IMR-90 (cell line): ENCODE measurements at regions not wholly inside any gene's neighbourhood (a gene's known extent, or its start where the extent isn't known, plus 50 kb on each side); places are given as distances from the start of the nearest gene placed in this dataset.

Source experiments
- ATAC-seq: fragments of 200-7000 bp; cut with Tn5 transposase; 2 replicates; pipeline ENCODE4 v1.9.1; 2020; ENCODE audit warnings: low read depth, mild to moderate bottlenecking, moderate library complexity
- BruUV-seq: library from RNA; stranded (reverse); fragments of 400-500 nt; replicated peaks from 2 replicates; lab custom pipeline; 2021; lab: Mats Ljungman, UMichigan
- CTCF ChIA-PET: fragments of 300-600 bp; formaldehyde crosslinking; extraction: SDS; loops from one replicate; lab custom pipeline; 2021; ENCODE audit warnings: antibody characterized with exemption; lab: Yijun Ruan, JAX
- POLR2A ChIA-PET: fragments of 300-600 bp; sonication (Branson Sonifier 250); formaldehyde crosslinking; loops from one replicate; lab custom pipeline; 2022; ENCODE audit warnings: antibody characterized with exemption; ENCODE audit not compliant: unreplicated experiment; lab: Charles Lee
- DNase-seq: peaks from one replicate; pipeline ENCODE4 v3.0.0; 2013
- H2AFZ ChIP-seq: replicated peaks from 2 replicates; pipeline ENCODE3; 2013; ENCODE audit warnings: low read length, mild to moderate bottlenecking; ENCODE audit not compliant: poor library complexity
- H2AK5ac ChIP-seq: 2 replicates; pipeline ENCODE4 v1.6.1; 2013; ENCODE audit warnings: low read depth, low read length, inconsistent platforms
- H2AK9ac ChIP-seq: replicated peaks from 2 replicates; pipeline ENCODE3; 2013; ENCODE audit warnings: mild to moderate bottlenecking, low read depth, low read length, moderate library complexity; ENCODE audit not compliant: poor library complexity
- H2BK120ac ChIP-seq: 2 replicates; pipeline ENCODE4 v1.6.1; 2013; ENCODE audit warnings: low read depth, low read length, inconsistent platforms
- H2BK15ac ChIP-seq: 3 replicates; pipeline ENCODE4 v1.6.1; 2013; ENCODE audit warnings: low read depth, low read length, inconsistent platforms
- H2BK20ac ChIP-seq: 2 replicates; pipeline ENCODE4 v1.6.1; 2013; ENCODE audit warnings: low read depth, mild to moderate bottlenecking, inconsistent platforms, low read length, moderate library complexity
- H2BK5ac ChIP-seq: 2 replicates; pipeline ENCODE4 v1.6.1; 2013; ENCODE audit warnings: mild to moderate bottlenecking, low read depth, low read length, inconsistent platforms; ENCODE audit not compliant: poor library complexity, severe bottlenecking
- H3K14ac ChIP-seq: replicated peaks from 2 replicates; pipeline ENCODE4 v1.6.1; 2013; ENCODE audit warnings: low read depth, low read length, inconsistent platforms
- H3K18ac ChIP-seq: 2 replicates; pipeline ENCODE4 v1.6.1; 2013; ENCODE audit warnings: low read depth, low read length, control low read depth
- H3K23ac ChIP-seq: 2 replicates; pipeline ENCODE4 v1.6.1; 2013; ENCODE audit warnings: low read depth, low read length, inconsistent platforms
- H3K27ac ChIP-seq: 2 replicates; pipeline ENCODE4 v1.5.1; 2013; ENCODE audit warnings: mild to moderate bottlenecking, control low read depth, low read length; ENCODE audit not compliant: insufficient read depth
- H3K27me3 ChIP-seq: 2 replicates; pipeline ENCODE4 v1.6.1; 2013; ENCODE audit warnings: low read length; ENCODE audit not compliant: control insufficient read depth, insufficient read depth
- H3K36me3 ChIP-seq: 2 replicates; pipeline ENCODE4 v1.6.1; 2013; ENCODE audit warnings: low read length, mixed read lengths; ENCODE audit not compliant: control insufficient read depth, insufficient read depth
- H3K4ac ChIP-seq: 2 replicates; pipeline ENCODE4 v1.6.1; 2013; ENCODE audit warnings: low read depth, low read length, inconsistent platforms
- H3K4me1 ChIP-seq: 2 replicates; pipeline ENCODE4 v1.6.1; 2013; ENCODE audit warnings: low read length, mixed read lengths; ENCODE audit not compliant: control insufficient read depth, insufficient read depth
- H3K4me2 ChIP-seq: 2 replicates; pipeline ENCODE4 v1.6.1; 2013; ENCODE audit warnings: low read depth, mild to moderate bottlenecking, control low read depth, low read length, moderate library complexity
- H3K4me3 ChIP-seq: 2 replicates; pipeline ENCODE4 v1.5.1; 2013; ENCODE audit warnings: low read depth, mild to moderate bottlenecking, control low read depth, low read length, moderate library complexity; ENCODE audit not compliant: insufficient read depth
- H3K56ac ChIP-seq: 2 replicates; pipeline ENCODE4 v1.6.1; 2013; ENCODE audit warnings: low read length, inconsistent platforms; ENCODE audit not compliant: insufficient read depth; ENCODE audit errors: extremely low read depth
- H3K79me1 ChIP-seq, 2 experiments: 2 replicates each; pipeline ENCODE4 v1.6.1; 2013; ENCODE audit warnings: low read length in 2 of 2, inconsistent platforms in 1 of 2, low read depth in 1 of 2
- H3K9ac ChIP-seq: 2 replicates; pipeline ENCODE4 v1.6.1; 2013; ENCODE audit warnings: low read depth, low read length, control low read depth
- H3K9me1 ChIP-seq: 2 replicates; pipeline ENCODE4 v1.6.1; 2013; ENCODE audit warnings: low read length, inconsistent platforms; ENCODE audit not compliant: insufficient read depth
- H3K9me3 ChIP-seq: 2 replicates; pipeline ENCODE4 v1.6.1; 2013; ENCODE audit warnings: low read length; ENCODE audit not compliant: control insufficient read depth, insufficient read depth
- H4K20me1 ChIP-seq: 2 replicates; pipeline ENCODE4 v1.6.1; 2013; ENCODE audit warnings: low read length, inconsistent platforms; ENCODE audit not compliant: insufficient read depth
- H4K5ac ChIP-seq: 2 replicates; pipeline ENCODE4 v1.6.1; 2013; ENCODE audit warnings: mild to moderate bottlenecking, low read depth, low read length, control low read depth
- H4K8ac ChIP-seq, 2 experiments: 2 replicates each; pipeline ENCODE4 v1.6.1; 2013; ENCODE audit warnings: low read depth in 2 of 2, low read length in 2 of 2, control low read depth in 1 of 2, inconsistent platforms in 1 of 2
- H4K91ac ChIP-seq: 2 replicates; pipeline ENCODE4 v1.6.1; 2013; ENCODE audit warnings: low read depth, low read length, inconsistent platforms; ENCODE audit not compliant: insufficient read depth
- CEBPB ChIP-seq: IDR thresholded peaks from 2 replicates; pipeline ENCODE4 v1.6.1; 2012; ENCODE audit warnings: low read depth, low read length, improper control_type of control experiment
- FOS ChIP-seq: fragments of 150-350 bp; IDR thresholded peaks from 2 replicates; pipeline ENCODE4 v1.6.1; 2016; ENCODE audit warnings: low read depth, low read length
- MAFK ChIP-seq: IDR thresholded peaks from 2 replicates; pipeline ENCODE4 v1.6.1; 2012; ENCODE audit warnings: low read depth, low read length, improper control_type of control experiment
- MXI1 ChIP-seq: IDR thresholded peaks from 2 replicates; pipeline ENCODE4 v1.6.1; 2012; ENCODE audit warnings: low read depth, mild to moderate bottlenecking, low read length, moderate library complexity, borderline replicate concordance
- POLR2A ChIP-seq: IDR thresholded peaks from 2 replicates; pipeline ENCODE4 v1.6.1; 2012; ENCODE audit warnings: mild to moderate bottlenecking, low read depth, low read length
- RCOR1 ChIP-seq: IDR thresholded peaks from 2 replicates; pipeline ENCODE4 v1.6.1; 2012; ENCODE audit warnings: mild to moderate bottlenecking, low read length, improper control_type of control experiment; ENCODE audit not compliant: insufficient replicate concordance
- SMC3 ChIP-seq: fragments of 150-350 bp; IDR thresholded peaks from 2 replicates; pipeline ENCODE4 v1.6.1; 2016; ENCODE audit warnings: low read depth, mild to moderate bottlenecking, antibody characterized with exemption, low read length, moderate library complexity
- WGBS, 2 experiments: methylation state at CpG; one replicate each; pipeline versions ENCODE4 v1.1.5 to v1.1.7; 2013; ENCODE audit warnings: missing lambda C conversion rate in 2 of 2; ENCODE audit not compliant: insufficient read length in 1 of 2; ENCODE audit errors: extremely low coverage in 2 of 2; 5-methylcytosine and 5-hydroxymethylcytosine counted together
- dilution Hi-C: fragments of 300-500 bp; cut with HindIII; formaldehyde crosslinking; loops from one replicate; pipeline ENCODE4 v1.14.3; 2018; ENCODE audit warnings: low sequenced_read_pairs; ENCODE audit not compliant: unreplicated experiment
- in situ Hi-C: fragments of 300-500 bp; cut with MboI; formaldehyde crosslinking; loops from 3 replicates; pipeline ENCODE4 v1.14.3; 2019; ENCODE audit warnings: low sequenced_read_pairs, inconsistent platforms, mixed read lengths
- intact Hi-C: fragments of 100-400 bp; cut with micrococcal nuclease; formaldehyde crosslinking; loops from 2 replicates; pipeline ENCODE4 v1.10.0; 2022
- TF ChIP-seq, protein P1 (sequence below): fragments of 150-350 bp; IDR thresholded peaks from 2 replicates; pipeline ENCODE4 v1.6.1; 2017; ENCODE audit warnings: mild to moderate bottlenecking, antibody characterized with exemption, low read length, low read depth

DNA sequence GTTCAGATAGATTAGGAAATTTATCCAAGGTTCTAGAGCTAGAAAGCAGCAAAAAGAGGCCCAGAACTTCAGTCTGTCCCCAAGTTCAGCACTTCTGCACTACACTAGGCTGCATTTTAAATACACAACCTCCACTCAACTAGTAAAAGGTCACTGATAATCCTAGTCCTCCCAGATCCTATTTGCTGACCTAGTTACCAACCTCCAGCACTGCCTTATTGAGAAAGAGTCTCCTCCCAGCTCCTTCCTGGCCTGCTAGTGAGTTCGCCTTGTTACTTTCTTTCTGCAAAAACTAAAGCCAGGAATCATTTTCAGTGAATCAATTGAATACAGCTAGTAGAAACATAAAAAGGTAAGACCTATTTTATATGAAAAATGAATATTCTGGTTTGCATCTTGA lies 84.1 kb upstream of the ZNF800 start:
- CTCF ChIA-PET = no interaction called here

More for the DNA sequence above, 84.1 kb upstream of the ZNF800 start:
- Histone ChIP-seq H3K14ac (no peak overlapping the region), H3K4me2 (no peak overlapping the region), H2BK15ac (no peak overlapping the region), H4K20me1 (no peaks in the 10 kb centered on the region), H3K4me3 (no peak overlapping the region), H3K4ac (no peak overlapping the region), H2AK5ac (no peak overlapping the region), H3K27ac (no peak overlapping the region), H2AK9ac (no peak overlapping the region), H3K9ac (no peak overlapping the region), H3K18ac (no peak overlapping the region), H2BK5ac (no peak overlapping the region), H3K4me1 (no peaks in the 10 kb centered on the region), H2BK20ac (no peak overlapping the region), H3K9me3 (no peaks in the 10 kb centered on the region), H2AFZ (no peak overlapping the region), H4K5ac (no peak overlapping the region), H4K91ac (no peak overlapping the region), H3K23ac (no peak overlapping the region), H3K9me1 (no peaks in the 10 kb centered on the region), H2BK120ac (no peak overlapping the region), H3K36me3 (no peaks in the 10 kb centered on the region), H3K56ac (no peak overlapping the region), H4K8ac (no peak overlapping the region), H3K27me3 (no peaks in the 10 kb centered on the region; the same call in 1 of the 2 replicates), H3K79me1 (no peaks in the 10 kb centered on the region)
- ATAC-seq (no peak), DNase-seq (no peak)
- no TSS peak for BruUV-seq
- intact Hi-C loops (no loop called here), dilution Hi-C loops (no loop called here), in situ Hi-C loops (no loop called here)
- no CpG with 5 or more reads among the region's 1 CpG for WGBS, 2 experiments
- POLR2A ChIA-PET = no interaction called here
- TF ChIP-seq RCOR1 = no peak
- TF ChIP-seq FOS = no peak
- TF ChIP-seq, protein P1, sequence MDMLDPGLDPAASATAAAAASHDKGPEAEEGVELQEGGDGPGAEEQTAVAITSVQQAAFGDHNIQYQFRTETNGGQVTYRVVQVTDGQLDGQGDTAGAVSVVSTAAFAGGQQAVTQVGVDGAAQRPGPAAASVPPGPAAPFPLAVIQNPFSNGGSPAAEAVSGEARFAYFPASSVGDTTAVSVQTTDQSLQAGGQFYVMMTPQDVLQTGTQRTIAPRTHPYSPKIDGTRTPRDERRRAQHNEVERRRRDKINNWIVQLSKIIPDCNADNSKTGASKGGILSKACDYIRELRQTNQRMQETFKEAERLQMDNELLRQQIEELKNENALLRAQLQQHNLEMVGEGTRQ = no peak
- TF ChIP-seq MAFK = no peak
- no peak for TF ChIP-seq CEBPB
- no peak for TF ChIP-seq MXI1
- no peak for TF ChIP-seq POLR2A
- no peak for TF ChIP-seq SMC3
